IMR-90 (cell line): ENCODE measurements at regions not wholly inside any gene's neighbourhood (a gene's known extent, or its start where the extent isn't known, plus 50 kb on each side); places are given as distances from the start of the nearest gene placed in this dataset.

Experiments
- ATAC-seq: fragments of 200-7000 bp; cut with Tn5 transposase; 2 replicates; pipeline ENCODE4 v1.9.1; 2020; ENCODE audit warnings: low read depth, mild to moderate bottlenecking, moderate library complexity
- BruUV-seq: library from RNA; stranded (reverse); fragments of 400-500 nt; replicated peaks from 2 replicates; lab custom pipeline; 2021; lab: Mats Ljungman, UMichigan
- CTCF ChIA-PET: fragments of 300-600 bp; formaldehyde crosslinking; extraction: SDS; loops from one replicate; lab custom pipeline; 2021; ENCODE audit warnings: antibody characterized with exemption; lab: Yijun Ruan, JAX
- POLR2A ChIA-PET: fragments of 300-600 bp; sonication (Branson Sonifier 250); formaldehyde crosslinking; loops from one replicate; lab custom pipeline; 2022; ENCODE audit warnings: antibody characterized with exemption; ENCODE audit not compliant: unreplicated experiment; lab: Charles Lee
- DNase-seq: peaks from one replicate; pipeline ENCODE4 v3.0.0; 2013
- H2AFZ ChIP-seq: replicated peaks from 2 replicates; pipeline ENCODE3; 2013; ENCODE audit warnings: low read length, mild to moderate bottlenecking; ENCODE audit not compliant: poor library complexity
- H2AK5ac ChIP-seq: 2 replicates; pipeline ENCODE4 v1.6.1; 2013; ENCODE audit warnings: low read depth, low read length, inconsistent platforms
- H2AK9ac ChIP-seq: replicated peaks from 2 replicates; pipeline ENCODE3; 2013; ENCODE audit warnings: mild to moderate bottlenecking, low read depth, low read length, moderate library complexity; ENCODE audit not compliant: poor library complexity
- H2BK120ac ChIP-seq: 2 replicates; pipeline ENCODE4 v1.6.1; 2013; ENCODE audit warnings: low read depth, low read length, inconsistent platforms
- H2BK15ac ChIP-seq: 3 replicates; pipeline ENCODE4 v1.6.1; 2013; ENCODE audit warnings: low read depth, low read length, inconsistent platforms
- H2BK20ac ChIP-seq: 2 replicates; pipeline ENCODE4 v1.6.1; 2013; ENCODE audit warnings: low read depth, mild to moderate bottlenecking, inconsistent platforms, low read length, moderate library complexity
- H2BK5ac ChIP-seq: 2 replicates; pipeline ENCODE4 v1.6.1; 2013; ENCODE audit warnings: mild to moderate bottlenecking, low read depth, low read length, inconsistent platforms; ENCODE audit not compliant: poor library complexity, severe bottlenecking
- H3K14ac ChIP-seq: replicated peaks from 2 replicates; pipeline ENCODE4 v1.6.1; 2013; ENCODE audit warnings: low read depth, low read length, inconsistent platforms
- H3K18ac ChIP-seq: 2 replicates; pipeline ENCODE4 v1.6.1; 2013; ENCODE audit warnings: low read depth, low read length, control low read depth
- H3K23ac ChIP-seq: 2 replicates; pipeline ENCODE4 v1.6.1; 2013; ENCODE audit warnings: low read depth, low read length, inconsistent platforms
- H3K27ac ChIP-seq: 2 replicates; pipeline ENCODE4 v1.5.1; 2013; ENCODE audit warnings: mild to moderate bottlenecking, control low read depth, low read length; ENCODE audit not compliant: insufficient read depth
- H3K27me3 ChIP-seq: 2 replicates; pipeline ENCODE4 v1.6.1; 2013; ENCODE audit warnings: low read length; ENCODE audit not compliant: control insufficient read depth, insufficient read depth
- H3K36me3 ChIP-seq: 2 replicates; pipeline ENCODE4 v1.6.1; 2013; ENCODE audit warnings: low read length, mixed read lengths; ENCODE audit not compliant: control insufficient read depth, insufficient read depth
- H3K4ac ChIP-seq: 2 replicates; pipeline ENCODE4 v1.6.1; 2013; ENCODE audit warnings: low read depth, low read length, inconsistent platforms
- H3K4me1 ChIP-seq: 2 replicates; pipeline ENCODE4 v1.6.1; 2013; ENCODE audit warnings: low read length, mixed read lengths; ENCODE audit not compliant: control insufficient read depth, insufficient read depth
- H3K4me2 ChIP-seq: 2 replicates; pipeline ENCODE4 v1.6.1; 2013; ENCODE audit warnings: low read depth, mild to moderate bottlenecking, control low read depth, low read length, moderate library complexity
- H3K4me3 ChIP-seq: 2 replicates; pipeline ENCODE4 v1.5.1; 2013; ENCODE audit warnings: low read depth, mild to moderate bottlenecking, control low read depth, low read length, moderate library complexity; ENCODE audit not compliant: insufficient read depth
- H3K56ac ChIP-seq: 2 replicates; pipeline ENCODE4 v1.6.1; 2013; ENCODE audit warnings: low read length, inconsistent platforms; ENCODE audit not compliant: insufficient read depth; ENCODE audit errors: extremely low read depth
- H3K79me1 ChIP-seq, 2 experiments: 2 replicates each; pipeline ENCODE4 v1.6.1; 2013; ENCODE audit warnings: low read length in 2 of 2, inconsistent platforms in 1 of 2, low read depth in 1 of 2
- H3K9ac ChIP-seq: 2 replicates; pipeline ENCODE4 v1.6.1; 2013; ENCODE audit warnings: low read depth, low read length, control low read depth
- H3K9me1 ChIP-seq: 2 replicates; pipeline ENCODE4 v1.6.1; 2013; ENCODE audit warnings: low read length, inconsistent platforms; ENCODE audit not compliant: insufficient read depth
- H3K9me3 ChIP-seq: 2 replicates; pipeline ENCODE4 v1.6.1; 2013; ENCODE audit warnings: low read length; ENCODE audit not compliant: control insufficient read depth, insufficient read depth
- H4K20me1 ChIP-seq: 2 replicates; pipeline ENCODE4 v1.6.1; 2013; ENCODE audit warnings: low read length, inconsistent platforms; ENCODE audit not compliant: insufficient read depth
- H4K5ac ChIP-seq: 2 replicates; pipeline ENCODE4 v1.6.1; 2013; ENCODE audit warnings: mild to moderate bottlenecking, low read depth, low read length, control low read depth
- H4K8ac ChIP-seq, 2 experiments: 2 replicates each; pipeline ENCODE4 v1.6.1; 2013; ENCODE audit warnings: low read depth in 2 of 2, low read length in 2 of 2, control low read depth in 1 of 2, inconsistent platforms in 1 of 2
- H4K91ac ChIP-seq: 2 replicates; pipeline ENCODE4 v1.6.1; 2013; ENCODE audit warnings: low read depth, low read length, inconsistent platforms; ENCODE audit not compliant: insufficient read depth
- BHLHE40 ChIP-seq: fragments of 150-350 bp; IDR thresholded peaks from 2 replicates; pipeline ENCODE4 v1.6.1; 2016; ENCODE audit warnings: mild to moderate bottlenecking, low read depth, low read length
- CEBPB ChIP-seq: IDR thresholded peaks from 2 replicates; pipeline ENCODE4 v1.6.1; 2012; ENCODE audit warnings: low read depth, low read length, improper control_type of control experiment
- CHD1 ChIP-seq: IDR thresholded peaks from 2 replicates; pipeline ENCODE4 v1.6.1; 2012; ENCODE audit warnings: low read depth, low read length, improper control_type of control experiment
- FOS ChIP-seq: fragments of 150-350 bp; IDR thresholded peaks from 2 replicates; pipeline ENCODE4 v1.6.1; 2016; ENCODE audit warnings: low read depth, low read length
- MAZ ChIP-seq: IDR thresholded peaks from 2 replicates; pipeline ENCODE4 v1.6.1; 2012; ENCODE audit warnings: low read depth, mild to moderate bottlenecking, low read length, improper control_type of control experiment, moderate library complexity, borderline replicate concordance
- MXI1 ChIP-seq: IDR thresholded peaks from 2 replicates; pipeline ENCODE4 v1.6.1; 2012; ENCODE audit warnings: low read depth, mild to moderate bottlenecking, low read length, moderate library complexity, borderline replicate concordance
- POLR2A ChIP-seq: IDR thresholded peaks from 2 replicates; pipeline ENCODE4 v1.6.1; 2012; ENCODE audit warnings: mild to moderate bottlenecking, low read depth, low read length
- RCOR1 ChIP-seq: IDR thresholded peaks from 2 replicates; pipeline ENCODE4 v1.6.1; 2012; ENCODE audit warnings: mild to moderate bottlenecking, low read length, improper control_type of control experiment; ENCODE audit not compliant: insufficient replicate concordance
- RFX5 ChIP-seq: IDR thresholded peaks from 2 replicates; pipeline ENCODE4 v1.8.0; 2012; ENCODE audit warnings: low read depth, mild to moderate bottlenecking, low read length, moderate library complexity
- SMC3 ChIP-seq: fragments of 150-350 bp; IDR thresholded peaks from 2 replicates; pipeline ENCODE4 v1.6.1; 2016; ENCODE audit warnings: low read depth, mild to moderate bottlenecking, antibody characterized with exemption, low read length, moderate library complexity
- WGBS, 2 experiments: methylation state at CpG; one replicate each; pipeline versions ENCODE4 v1.1.5 to v1.1.7; 2013; ENCODE audit warnings: missing lambda C conversion rate in 2 of 2; ENCODE audit not compliant: insufficient read length in 1 of 2; ENCODE audit errors: extremely low coverage in 2 of 2; 5-methylcytosine and 5-hydroxymethylcytosine counted together
- dilution Hi-C: fragments of 300-500 bp; cut with HindIII; formaldehyde crosslinking; loops from one replicate; pipeline ENCODE4 v1.14.3; 2018; ENCODE audit warnings: low sequenced_read_pairs; ENCODE audit not compliant: unreplicated experiment
- in situ Hi-C: fragments of 300-500 bp; cut with MboI; formaldehyde crosslinking; loops from 3 replicates; pipeline ENCODE4 v1.14.3; 2019; ENCODE audit warnings: low sequenced_read_pairs, inconsistent platforms, mixed read lengths
- intact Hi-C: fragments of 100-400 bp; cut with micrococcal nuclease; formaldehyde crosslinking; loops from 2 replicates; pipeline ENCODE4 v1.10.0; 2022
- TF ChIP-seq, protein P1 (sequence below): fragments of 150-350 bp; IDR thresholded peaks from 2 replicates; pipeline ENCODE4 v1.6.1; 2017; ENCODE audit warnings: mild to moderate bottlenecking, antibody characterized with exemption, low read length, low read depth
- TF ChIP-seq, protein P2 (sequence below): conservative IDR thresholded peaks from 2 replicates; pipeline ENCODE4 v1.5.1; 2012; ENCODE audit warnings: mild to moderate bottlenecking, low read depth, low read length, improper control_type of control experiment
- TF ChIP-seq, protein P3 (sequence below): fragments of 150-350 bp; IDR thresholded peaks from 2 replicates; pipeline ENCODE4 v1.6.1; 2016; ENCODE audit warnings: low read depth, mild to moderate bottlenecking, low read length, moderate library complexity, borderline replicate concordance

DNA sequence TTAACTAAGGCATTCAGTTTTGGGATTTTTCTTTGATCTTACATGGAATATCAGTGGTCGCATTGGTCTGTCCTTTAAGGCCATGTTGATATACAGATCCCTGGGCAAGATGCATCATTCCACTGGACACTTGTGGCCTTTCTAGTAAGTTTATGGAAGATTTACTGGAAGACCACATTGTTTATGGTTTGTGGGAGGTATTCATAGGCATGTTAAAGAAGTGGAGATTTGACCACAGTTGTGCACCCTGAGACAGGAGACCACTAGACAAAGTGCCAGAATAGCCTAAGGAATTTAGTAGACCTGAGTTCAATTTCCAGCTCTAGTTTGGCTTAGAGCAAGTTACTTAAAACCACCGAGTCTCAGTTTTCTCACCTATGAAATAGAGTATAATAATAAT is 383.1 kb upstream of the PAPPA start:
- Histone ChIP-seq H3K36me3 (no peaks in the 10 kb centered on the region), H2AK9ac (no peak overlapping the region), H3K79me1 (no peaks in the 10 kb centered on the region), H2BK15ac (no peak overlapping the region), H3K4ac (no peak overlapping the region), H4K5ac (no peak overlapping the region), H3K56ac (no peak overlapping the region), H4K91ac (no peak overlapping the region), H2BK120ac (no peak overlapping the region), H2BK5ac (no peak overlapping the region), H2BK20ac (no peak overlapping the region), H4K8ac (no peak overlapping the region), H3K27ac (no peak overlapping the region), H3K23ac (no peak overlapping the region), H3K27me3 (no peaks in the 10 kb centered on the region), H3K9me3 (no peaks in the 10 kb centered on the region), H2AFZ (no peak overlapping the region), H3K14ac (no peak overlapping the region), H2AK5ac (no peak overlapping the region), H3K18ac (no peak overlapping the region), H3K4me2 (no peak overlapping the region), H3K4me1 (0 out of 2 replicates have a peak, but pooled peaks cover under 1% of the 10 kb centered on the region), H3K4me3 (no peak overlapping the region), H4K20me1 (no peaks in the 10 kb centered on the region), H3K9ac (no peak overlapping the region), H3K9me1 (no peaks in the 10 kb centered on the region)
- intact Hi-C loops (no loop called here), in situ Hi-C loops (no loop called here), dilution Hi-C loops (no loop called here)
- no TSS peak for BruUV-seq
- ATAC-seq (no peak), DNase-seq (no peak)
- ChIA-PET POLR2A (no interaction called here), CTCF (no interaction called here)
- no CpG with 5 or more reads among the region's 2 CpGs for WGBS, 2 experiments
- TF ChIP-seq BHLHE40 (no peak), CHD1 (no peak), MAZ (no peak), SMC3 (no peak), FOS (no peak), RFX5 (no peak), MXI1 (no peak), POLR2A (no peak), CEBPB (no peak), RCOR1 (no peak)
- TF ChIP-seq, protein P1, sequence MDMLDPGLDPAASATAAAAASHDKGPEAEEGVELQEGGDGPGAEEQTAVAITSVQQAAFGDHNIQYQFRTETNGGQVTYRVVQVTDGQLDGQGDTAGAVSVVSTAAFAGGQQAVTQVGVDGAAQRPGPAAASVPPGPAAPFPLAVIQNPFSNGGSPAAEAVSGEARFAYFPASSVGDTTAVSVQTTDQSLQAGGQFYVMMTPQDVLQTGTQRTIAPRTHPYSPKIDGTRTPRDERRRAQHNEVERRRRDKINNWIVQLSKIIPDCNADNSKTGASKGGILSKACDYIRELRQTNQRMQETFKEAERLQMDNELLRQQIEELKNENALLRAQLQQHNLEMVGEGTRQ: no peak
- TF ChIP-seq, protein P2, sequence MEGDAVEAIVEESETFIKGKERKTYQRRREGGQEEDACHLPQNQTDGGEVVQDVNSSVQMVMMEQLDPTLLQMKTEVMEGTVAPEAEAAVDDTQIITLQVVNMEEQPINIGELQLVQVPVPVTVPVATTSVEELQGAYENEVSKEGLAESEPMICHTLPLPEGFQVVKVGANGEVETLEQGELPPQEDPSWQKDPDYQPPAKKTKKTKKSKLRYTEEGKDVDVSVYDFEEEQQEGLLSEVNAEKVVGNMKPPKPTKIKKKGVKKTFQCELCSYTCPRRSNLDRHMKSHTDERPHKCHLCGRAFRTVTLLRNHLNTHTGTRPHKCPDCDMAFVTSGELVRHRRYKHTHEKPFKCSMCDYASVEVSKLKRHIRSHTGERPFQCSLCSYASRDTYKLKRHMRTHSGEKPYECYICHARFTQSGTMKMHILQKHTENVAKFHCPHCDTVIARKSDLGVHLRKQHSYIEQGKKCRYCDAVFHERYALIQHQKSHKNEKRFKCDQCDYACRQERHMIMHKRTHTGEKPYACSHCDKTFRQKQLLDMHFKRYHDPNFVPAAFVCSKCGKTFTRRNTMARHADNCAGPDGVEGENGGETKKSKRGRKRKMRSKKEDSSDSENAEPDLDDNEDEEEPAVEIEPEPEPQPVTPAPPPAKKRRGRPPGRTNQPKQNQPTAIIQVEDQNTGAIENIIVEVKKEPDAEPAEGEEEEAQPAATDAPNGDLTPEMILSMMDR: no peak
- TF ChIP-seq, protein P3, sequence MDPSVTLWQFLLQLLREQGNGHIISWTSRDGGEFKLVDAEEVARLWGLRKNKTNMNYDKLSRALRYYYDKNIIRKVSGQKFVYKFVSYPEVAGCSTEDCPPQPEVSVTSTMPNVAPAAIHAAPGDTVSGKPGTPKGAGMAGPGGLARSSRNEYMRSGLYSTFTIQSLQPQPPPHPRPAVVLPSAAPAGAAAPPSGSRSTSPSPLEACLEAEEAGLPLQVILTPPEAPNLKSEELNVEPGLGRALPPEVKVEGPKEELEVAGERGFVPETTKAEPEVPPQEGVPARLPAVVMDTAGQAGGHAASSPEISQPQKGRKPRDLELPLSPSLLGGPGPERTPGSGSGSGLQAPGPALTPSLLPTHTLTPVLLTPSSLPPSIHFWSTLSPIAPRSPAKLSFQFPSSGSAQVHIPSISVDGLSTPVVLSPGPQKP: no peak
